Hypothalamus (tissue), 51 donors: ENCODE measurements at regions not wholly inside any gene's neighbourhood (a gene's known extent, or its start where the extent isn't known, plus 50 kb on each side); places are given as distances from the start of the nearest gene placed in this dataset.
A peak's percentile ranks its signal among the peaks of the same experiment; 100 is the strongest.
"Not testable (repeated sequence)": the region's sequence is repeated elsewhere in the genome, so short reads cannot be mapped to it uniquely, and the experiment has no call there.

ENCODE experiments used
- DNase-seq, 51 donors: peaks; one replicate each; lab custom pipeline; 2025; lab: John Stamatoyannopoulos, UW

DNA sequence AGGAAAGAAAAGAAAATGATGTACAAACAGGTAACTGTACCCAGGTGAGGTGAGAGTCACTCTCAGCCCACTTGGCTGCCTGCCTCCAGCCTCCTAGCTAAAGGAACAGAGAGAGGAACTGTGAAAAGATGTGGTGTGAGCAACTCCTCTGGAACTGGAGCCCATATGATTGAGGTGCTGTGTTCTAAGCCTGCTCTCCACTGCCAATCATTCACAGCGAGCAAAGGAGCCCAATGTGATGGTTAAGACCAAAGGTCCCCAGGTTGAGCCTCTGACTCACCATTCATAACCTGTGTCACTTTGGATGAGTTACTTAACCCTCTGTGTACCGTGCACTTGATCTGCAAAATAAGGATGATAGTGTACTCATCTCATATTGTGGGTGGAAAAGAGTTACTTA is 868.1 kb upstream of the AUTS2 start:
- no peak for DNase-seq

DNA sequence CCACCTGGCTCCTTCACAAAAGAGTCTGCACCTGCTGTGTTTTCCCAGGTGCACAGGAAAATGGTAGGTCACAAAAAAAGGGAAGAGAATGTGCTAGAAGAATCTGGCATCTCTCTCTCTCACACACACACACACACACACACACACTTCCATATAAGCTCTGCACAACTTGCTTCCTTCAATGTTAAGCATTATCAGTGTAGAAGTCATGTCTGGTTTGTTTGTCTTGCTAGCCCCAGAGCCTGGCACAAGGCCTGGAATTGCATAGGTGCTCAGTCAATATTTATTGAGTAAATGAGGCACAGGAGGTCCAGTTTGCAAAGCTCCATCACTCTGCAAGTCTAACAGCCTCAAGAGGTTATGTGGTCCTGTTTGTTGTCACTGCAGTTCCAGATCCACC is 867.3 kb upstream of the AUTS2 start:
- DNase-seq = no peak

DNA sequence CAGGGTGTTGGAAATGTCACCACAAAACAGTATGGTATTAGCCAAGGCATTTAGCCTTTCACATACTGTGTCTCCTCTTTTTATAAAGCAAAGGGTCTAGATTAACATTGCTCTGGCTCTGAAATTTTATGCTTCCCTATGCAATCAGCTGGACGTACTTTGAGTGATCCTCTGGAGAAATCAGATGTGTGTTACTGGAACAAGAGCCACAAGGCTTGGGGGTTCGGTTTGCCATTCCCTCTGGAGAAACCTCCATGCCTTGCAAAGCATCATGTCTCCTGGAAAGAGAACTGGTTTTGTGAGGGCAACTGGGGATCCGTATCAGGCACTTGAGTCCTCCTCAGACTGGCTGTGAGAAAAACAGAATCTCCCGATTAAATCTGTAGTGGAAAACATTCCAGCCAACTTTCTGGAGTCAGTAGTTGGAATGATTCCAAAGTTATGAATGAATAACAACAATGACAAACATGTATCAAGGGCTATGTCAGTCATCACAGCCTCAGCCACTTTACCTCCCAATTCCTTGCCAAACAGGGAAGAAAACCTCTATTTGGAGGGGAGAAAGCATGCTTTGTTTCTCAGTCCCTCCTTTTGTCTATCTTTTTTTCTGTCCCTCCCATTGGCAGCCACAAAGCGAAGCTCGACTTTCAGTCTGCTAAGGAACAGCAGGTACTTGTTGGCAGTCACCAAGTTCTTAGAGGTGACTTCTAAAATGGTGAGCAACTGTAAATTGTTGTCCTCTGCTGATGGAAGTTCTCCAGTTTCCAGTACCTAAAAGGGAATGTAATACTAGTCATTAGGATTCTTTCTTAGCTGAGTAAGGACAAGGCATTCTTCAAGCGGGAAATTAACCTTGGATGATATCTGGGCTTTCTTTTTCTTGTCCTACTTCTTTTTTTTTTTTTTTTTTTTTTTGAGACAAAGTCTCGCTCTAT is 864.8 kb upstream of the AUTS2 start:
- no peak for DNase-seq

DNA sequence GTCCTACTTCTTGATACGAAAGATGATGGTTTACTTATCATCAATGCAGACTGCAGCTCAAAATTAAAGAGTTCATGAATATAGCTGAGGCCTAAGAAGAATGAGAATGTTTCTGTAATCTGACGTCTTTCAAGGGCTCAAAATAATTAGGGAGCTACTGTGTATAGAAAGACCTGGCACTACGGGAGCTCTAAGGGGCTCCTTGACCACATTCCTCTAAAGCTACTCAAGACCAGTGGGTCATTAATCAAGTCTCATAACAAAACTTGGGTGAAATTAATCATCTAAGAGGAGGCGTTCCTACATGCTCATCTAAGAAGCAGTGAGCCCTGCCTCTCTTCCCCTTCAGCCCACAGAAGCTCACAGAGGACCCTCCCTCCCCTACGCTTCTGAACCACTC is 863.8 kb upstream of the AUTS2 start:
- no peak for DNase-seq

DNA sequence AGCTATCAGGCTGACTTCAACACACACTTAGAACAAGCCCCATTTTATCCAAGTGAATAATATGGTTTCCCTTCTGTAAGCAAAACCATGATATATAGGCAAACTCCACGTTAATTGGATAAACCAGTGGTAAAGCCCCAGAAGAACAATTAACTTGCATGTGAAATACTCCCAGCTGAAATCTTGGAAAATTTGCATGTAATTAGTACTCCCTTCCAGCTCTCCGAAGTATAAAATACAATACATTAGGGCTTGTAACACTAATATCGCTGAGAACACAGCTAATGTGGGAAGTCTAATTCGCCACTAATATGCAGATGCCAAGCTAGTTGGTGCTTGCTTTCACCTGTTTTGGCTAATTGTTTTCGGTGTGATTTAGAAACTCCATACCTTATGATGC is 859.0 kb upstream of the AUTS2 start:
- DNase-seq = no peak

DNA sequence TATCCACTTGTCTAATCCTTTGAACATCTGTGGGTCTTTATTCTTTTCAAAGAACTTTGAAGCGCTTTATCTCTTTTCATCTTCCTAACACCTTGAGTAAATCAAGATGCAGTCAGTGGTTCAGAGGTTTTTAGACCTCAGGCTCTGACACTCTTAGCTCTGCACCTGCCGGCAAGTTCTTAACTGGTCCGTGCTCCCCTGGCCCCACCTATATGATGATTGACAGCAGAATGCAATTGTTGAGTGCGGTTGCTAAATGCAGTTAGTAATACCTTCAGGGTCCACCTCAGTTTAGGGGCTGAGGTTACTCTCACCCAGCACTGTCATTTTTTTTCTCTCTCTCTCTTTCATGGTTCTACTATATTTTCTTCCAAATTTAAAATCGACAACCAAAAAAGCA is 854.2 kb upstream of the AUTS2 start:
- DNase-seq = no peak

DNA sequence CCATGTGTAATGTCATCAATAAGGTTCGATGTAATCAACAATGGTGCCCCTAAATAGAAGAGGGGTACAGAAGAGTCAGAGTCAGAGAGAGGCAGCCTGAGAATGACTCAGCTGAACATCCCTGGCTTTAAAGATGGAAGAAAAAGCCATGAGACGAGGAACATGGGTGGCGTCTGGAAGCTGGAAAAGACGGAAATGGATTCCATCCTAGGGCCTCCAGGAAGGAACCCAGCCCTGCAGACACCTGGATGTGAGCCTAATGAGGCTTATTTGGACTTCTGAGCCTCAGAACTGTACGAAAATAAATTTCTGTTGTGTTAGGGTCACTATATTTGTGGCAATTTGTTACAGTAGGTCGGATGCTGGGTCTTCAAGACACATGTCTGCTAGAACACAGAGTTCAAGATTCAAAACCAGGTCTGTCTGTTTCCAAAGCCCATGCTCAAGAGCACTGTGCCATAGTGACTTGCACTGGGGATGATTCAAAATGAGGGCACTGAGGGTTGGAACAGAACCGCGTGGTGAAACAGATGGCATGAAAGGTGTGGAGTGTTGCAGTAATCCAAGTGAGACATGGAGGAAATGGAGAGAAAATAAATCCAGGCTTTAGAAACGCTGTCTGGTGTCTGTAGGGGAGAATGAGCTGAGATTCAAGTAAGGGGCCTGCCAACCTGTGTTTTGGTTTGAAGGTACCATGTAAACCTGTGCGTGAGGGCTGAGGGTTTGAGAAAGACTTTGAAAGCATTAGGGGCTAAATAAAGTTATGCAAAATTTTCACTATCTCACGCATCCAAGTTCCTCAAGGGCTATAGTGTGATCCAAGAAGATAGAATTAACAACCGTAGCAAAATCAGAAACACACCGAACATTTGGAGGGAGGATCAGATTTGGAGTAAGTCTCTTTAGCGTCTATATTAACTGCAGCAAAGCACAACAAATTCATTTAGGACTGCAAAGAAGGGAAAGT is 849.1 kb upstream of the AUTS2 start:
- no peak for DNase-seq

DNA sequence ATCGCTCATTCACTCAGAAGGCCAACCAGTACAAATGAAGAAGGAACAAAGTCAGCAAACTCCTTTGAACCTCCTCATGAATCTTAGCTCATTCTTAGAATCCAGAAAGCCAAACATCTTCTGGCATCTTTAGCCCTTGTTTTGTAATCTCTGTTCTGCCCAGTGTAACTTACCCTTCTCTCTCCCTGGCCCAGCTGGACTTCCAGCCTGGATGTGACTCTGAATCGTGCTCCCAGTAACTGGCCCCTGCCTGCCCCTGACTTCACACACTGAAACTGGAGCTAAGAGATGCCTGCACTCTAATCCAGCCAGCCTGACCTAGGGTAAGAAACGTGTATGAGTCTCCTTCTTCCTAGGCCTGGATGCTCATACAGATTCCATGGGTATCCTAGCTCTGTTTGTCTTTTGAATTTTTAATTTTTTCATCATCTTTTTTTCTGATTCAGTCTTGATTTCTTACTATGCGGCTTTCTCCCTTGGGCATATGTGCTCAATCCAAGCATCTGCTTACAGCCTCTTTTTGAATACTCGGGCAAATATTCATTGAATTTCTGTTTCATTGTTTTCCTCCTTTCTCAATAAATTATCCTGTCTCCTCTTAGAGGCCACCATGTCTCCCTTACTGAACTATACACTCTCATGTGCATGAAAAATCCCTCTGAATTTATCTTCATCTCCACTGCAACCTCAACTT is 845.6 kb upstream of the AUTS2 start:
- DNase-seq = no peak

DNA sequence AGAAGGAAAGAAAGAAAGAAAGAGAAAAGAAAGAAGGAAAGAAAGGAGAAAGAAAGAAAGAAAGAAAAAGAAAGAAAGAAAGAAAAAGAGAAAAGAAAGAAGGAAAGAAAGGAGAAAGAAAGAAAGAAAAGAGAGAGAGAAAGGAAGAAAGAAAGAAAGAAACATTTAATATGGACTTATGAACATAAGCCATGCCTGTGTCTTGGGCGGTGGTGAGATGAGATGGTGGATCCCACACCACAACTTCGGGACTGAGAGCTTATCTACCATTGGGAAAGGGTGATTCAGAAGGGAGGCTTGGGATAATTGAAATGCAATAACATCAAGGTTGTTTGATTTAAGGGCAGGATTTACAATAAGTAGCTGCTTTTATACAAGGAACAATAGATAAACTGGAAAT is 843.9 kb upstream of the AUTS2 start:
- DNase-seq = no peak

DNA sequence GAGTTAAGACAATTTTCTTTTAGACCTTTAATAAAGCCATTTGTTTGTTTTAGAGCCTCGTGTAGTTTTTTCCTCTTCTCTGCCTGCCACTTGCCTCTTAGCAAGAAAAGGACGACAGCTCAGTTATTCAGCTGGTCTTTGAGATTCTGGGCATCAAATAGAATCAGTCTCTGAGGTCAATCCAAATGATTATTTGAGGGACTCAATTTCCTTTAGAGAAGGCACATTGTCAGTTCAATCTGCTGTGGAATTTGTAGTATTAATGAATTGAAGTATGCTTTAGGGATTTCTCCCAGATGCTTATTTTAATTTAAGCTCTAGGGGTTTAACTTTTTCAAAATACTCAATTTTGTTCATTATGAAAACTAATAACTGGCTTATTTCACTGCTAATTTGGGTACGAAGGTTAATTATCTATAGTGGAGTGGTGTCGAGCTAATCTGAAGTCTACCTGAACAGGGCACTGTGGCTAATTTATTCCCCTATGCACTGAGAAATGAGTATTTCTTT is 841.2 kb upstream of the AUTS2 start:
- no peak for DNase-seq

DNA sequence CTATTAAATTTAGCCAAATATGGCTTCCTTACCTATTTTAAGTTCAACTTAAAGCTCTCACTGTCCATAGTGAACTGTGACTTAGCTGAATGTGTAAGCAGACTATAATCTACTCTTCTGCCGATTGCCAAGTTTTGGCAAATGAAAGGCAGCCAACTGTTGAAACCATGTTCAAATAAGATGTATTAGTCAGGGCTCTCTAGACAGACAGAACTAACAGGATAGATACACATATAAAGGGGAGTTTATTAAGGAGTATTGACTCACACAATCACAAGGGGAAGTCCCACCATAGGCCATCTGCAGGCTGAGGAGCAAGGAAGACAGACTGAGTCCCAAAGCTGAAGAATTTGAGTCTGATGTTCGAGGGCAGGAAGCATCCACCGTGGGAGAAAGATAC is 837.7 kb upstream of the AUTS2 start:
- no peak for DNase-seq

DNA sequence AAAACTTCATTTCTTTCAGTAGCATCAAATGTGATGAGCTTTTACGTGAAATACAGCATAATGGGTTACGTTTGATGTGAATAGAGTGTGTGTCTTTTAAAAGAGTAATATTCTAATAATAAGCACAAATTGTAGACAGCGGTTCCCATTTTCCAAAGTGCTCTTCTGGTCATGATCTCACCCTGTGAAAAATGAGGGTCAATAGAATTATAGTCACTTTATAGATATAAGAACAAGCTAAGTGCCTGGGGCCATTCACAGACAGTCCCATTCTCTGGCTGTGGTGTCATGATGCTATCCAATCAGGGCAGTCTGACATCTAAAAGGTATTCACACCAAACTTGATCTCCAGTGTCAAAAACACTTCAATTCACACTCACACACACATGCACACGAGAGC is 830.8 kb upstream of the AUTS2 start:
- DNase-seq = no peak

DNA sequence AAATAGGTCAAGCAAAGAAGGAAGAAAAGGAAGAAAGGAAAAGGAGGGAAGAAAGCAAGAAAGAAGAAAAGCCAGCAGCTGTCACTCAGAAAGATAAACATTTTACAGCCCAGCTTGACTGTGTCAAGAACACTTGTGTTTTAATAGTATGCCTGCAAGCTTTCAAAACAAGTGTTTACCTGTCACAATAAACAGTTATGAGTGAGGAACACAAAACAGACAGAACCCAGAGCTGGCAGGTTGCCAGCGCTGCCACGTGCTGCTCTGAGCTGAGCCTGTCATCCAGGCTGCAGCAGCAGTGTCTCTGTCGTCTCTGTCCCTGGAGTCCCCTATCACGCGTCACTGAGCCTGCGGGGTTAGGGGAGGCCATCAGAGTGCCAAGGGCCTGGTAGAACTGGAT is 827.6 kb upstream of the AUTS2 start:
- peak in 15 of 51 donors; percentile 0 to 36 (median 2) for DNase-seq

DNA sequence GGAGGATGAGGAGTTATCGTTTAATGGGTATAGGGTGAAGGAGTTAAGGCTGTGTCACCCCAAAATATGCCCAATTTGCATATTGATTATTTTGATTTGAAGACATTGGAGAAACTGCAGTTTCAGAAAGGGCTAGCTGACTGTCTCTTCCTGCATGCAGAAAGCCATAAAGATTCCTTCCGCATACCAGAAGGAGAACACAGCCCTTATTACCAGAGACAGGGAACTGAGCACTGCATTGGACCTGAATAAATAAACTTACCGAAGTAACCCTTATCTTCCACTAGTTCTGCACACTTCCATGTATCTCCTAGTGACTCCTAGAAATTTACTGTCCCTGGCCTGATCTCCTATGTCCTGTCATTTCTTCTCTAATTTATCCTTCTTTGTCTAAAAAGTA is 821.9 kb upstream of the AUTS2 start:
- DNase-seq = no peak

DNA sequence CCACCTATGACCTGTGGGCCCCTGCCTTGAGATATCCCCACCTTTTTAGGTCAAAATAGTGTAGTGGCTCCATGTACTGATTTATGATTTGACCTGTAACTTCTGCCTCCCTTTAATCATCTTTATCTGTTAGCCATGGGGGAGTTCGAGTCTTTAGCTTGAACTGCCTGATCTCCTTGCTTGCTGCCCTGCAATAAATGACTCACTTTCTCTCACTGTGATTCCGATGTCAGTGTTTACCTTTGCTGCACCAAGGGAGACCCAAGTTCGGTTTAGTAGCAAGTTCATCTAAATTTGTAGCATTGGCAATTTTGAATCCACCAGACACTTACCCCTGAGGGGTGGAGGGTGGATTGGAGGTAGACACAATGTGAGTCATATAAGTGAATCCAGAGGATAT is 814.6 kb upstream of the AUTS2 start:
- no peak for DNase-seq

DNA sequence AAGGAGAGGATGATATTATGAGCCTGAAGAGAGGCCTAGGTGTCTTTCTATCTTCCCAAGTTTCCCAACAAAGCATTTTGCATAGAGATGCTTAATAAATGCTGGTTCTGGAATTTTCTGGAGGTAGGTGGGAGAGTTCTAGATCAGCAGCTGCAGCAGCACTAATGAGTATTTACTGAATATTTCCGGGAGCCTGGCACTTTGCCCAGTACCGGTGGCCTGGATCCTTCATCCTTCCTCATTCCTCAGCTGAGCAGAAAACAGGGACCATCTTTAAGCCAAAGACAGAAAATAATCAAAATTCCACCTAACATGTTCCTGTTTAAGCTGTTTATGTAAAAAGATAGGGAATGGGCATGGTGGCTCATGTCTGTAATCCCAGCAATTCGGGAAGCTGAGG is 813.2 kb upstream of the AUTS2 start:
- no peak for DNase-seq

DNA sequence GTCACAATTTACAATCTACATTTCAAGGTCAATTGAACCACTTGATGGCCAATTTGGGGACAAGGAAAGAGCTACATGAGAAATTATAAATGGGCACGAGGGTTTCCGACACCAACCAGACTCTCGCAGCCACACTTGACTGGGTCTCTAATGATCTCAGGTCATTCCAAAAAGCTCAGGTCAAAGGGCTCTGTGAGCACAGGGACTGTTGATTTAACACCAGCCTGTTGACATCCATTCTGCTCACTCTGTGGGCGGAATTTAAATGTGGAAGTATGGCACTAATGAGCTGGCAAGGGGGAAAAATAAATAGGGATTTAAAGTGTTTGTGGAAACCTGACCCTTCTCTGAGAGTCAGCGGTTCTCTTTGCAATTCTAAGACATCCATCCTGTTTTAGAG is 810.7 kb upstream of the AUTS2 start:
- DNase-seq = no peak

DNA sequence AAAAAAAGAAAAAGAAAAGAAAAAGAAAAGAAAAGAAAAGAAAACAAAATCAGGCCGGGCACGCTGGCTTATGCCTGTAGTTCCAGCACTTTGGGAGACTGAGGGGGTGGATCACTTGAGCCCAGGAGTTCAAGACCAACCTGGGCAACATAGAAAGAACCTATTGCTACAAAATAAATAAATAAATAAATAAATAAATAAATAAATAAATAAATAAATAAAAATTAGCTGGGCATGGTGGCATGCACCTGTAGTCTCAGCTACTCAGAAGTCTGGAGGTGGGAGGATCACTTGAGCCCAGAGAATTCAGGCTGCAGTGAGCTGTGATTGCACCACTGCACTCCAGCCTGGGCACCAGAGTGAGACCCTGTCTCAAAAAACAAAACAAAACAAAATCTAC is 809.7 kb upstream of the AUTS2 start:
- DNase-seq = not testable (repeated sequence)

DNA sequence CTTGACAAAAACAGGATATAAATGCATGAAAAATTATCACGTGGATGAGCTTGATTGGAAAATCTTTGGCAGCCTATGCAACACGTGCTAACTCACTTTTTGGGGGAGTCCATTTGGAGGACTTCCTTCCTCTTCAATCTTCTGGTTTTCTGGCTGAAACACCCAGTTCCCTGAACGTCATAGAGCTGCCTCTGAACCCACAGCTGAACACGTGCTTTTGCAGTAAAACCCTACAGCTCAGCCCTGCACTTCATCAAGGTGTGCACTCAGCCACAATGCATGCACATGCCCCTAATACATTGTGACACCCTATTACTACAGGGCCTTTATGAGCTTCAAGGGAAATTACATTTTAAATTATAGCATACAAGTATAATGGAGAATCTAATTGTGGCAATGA is 808.7 kb upstream of the AUTS2 start:
- no peak for DNase-seq

DNA sequence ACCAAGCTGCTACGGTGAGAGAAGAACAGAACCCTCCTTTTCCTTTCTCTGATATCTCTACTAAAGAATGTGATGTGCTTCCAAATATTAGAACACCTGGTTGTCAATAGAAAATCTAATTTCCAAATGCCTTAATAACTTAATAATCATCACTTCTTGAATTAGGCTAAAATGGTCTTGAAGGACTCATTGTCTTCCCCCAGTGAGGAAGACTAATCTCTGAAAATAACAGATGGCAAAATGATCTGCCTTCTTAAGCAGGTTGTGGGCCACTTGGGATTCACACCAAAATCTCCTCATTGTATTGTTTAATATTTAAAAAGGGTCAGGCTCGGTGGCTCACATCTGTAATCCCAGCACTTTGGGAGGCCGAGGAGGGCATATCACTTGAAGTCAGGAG is 805.9 kb upstream of the AUTS2 start:
- DNase-seq = no peak

DNA sequence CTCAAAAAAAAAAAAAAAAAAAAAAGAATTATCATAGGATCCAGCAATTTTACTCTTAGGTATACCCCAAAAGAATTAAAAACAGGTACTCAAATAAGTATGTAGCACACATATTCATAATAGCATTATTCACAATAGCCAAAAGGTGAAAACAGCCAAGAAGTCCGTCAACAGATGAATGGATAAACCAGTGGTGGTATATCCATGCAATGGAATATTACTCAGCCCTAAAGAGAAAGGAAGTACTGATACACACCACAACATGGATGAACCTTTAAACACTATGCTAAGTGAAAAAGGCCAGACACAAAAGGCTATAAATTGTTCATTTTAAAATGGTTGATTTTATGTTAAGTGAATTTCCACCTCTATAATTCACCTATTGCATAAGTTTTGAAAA is 804.8 kb upstream of the AUTS2 start:
- DNase-seq = no peak
